Endothelial cell of umbilical vein (primary cell): ENCODE measurements at regions not wholly inside any gene's neighbourhood (a gene's known extent, or its start where the extent isn't known, plus 50 kb on each side); places are given as distances from the start of the nearest gene placed in this dataset.

ENCODE experiments used
- BruUV-seq: library from RNA; stranded (reverse); fragments of 400-500 nt; replicated peaks from 2 replicates; lab custom pipeline; 2021; lab: Mats Ljungman, UMichigan
- CTCF ChIA-PET: fragments of 300-600, 350-600 bp; sonication (Branson Sonifier 250); formaldehyde crosslinking; loops from one replicate; lab custom pipeline; 2021; ENCODE audit warnings: antibody characterized with exemption, inconsistent platforms; lab: Charles Lee
- POLR2A ChIA-PET: fragments of 300-600, 350-600 bp; sonication (Branson Sonifier 250); formaldehyde crosslinking; loops from one replicate; lab custom pipeline; 2021; ENCODE audit warnings: antibody characterized with exemption, inconsistent platforms; lab: Charles Lee
- DNase-seq: peaks from one replicate; pipeline ENCODE4 v3.0.0-alpha.2; 2011; ENCODE audit warnings: low read depth, low spot score
- FAIRE-seq: peaks from 2 replicates; lab custom pipeline; 2011; peaks lifted over from hg19 to GRCh38; lab: Jason Lieb, UNC
- H2AFZ ChIP-seq: 2 replicates; pipeline ENCODE4 v1.6.0; 2012; ENCODE audit warnings: low read depth, low read length, control low read depth, inconsistent platforms
- H3K27ac ChIP-seq: 2 replicates; pipeline ENCODE4 v1.5.1; 2011; ENCODE audit warnings: low read depth, mild to moderate bottlenecking, control low read depth, low read length, moderate library complexity; ENCODE audit not compliant: insufficient read depth
- H3K27me3 ChIP-seq, 2 experiments: 2 replicates each; pipeline versions ENCODE4 v1.6.0 to v1.6.1; 2011; ENCODE audit warnings: low read length in 2 of 2, mixed read lengths in 1 of 2; ENCODE audit not compliant: control insufficient read depth in 2 of 2, insufficient read depth in 2 of 2
- H3K36me3 ChIP-seq, 2 experiments: 2 replicates in 1 of 2; 3 replicates in 1 of 2; pipeline ENCODE4 v1.5.1; 2011; ENCODE audit warnings: low read length in 2 of 2, mild to moderate bottlenecking in 1 of 2, moderate library complexity in 1 of 2; ENCODE audit not compliant: control insufficient read depth in 2 of 2, insufficient read depth in 2 of 2; ENCODE audit errors: extremely low read depth in 1 of 2
- H3K4me1 ChIP-seq: 3 replicates; pipeline ENCODE4 v1.5.1; 2011; ENCODE audit warnings: mild to moderate bottlenecking, low read length; ENCODE audit not compliant: control insufficient read depth, insufficient read depth; ENCODE audit errors: extremely low read depth
- H3K4me2 ChIP-seq: 2 replicates; pipeline ENCODE4 v1.6.1; 2011; ENCODE audit warnings: low read length, control low read depth, mixed read lengths; ENCODE audit not compliant: insufficient read depth
- H3K4me3 ChIP-seq, 3 experiments: fragments of 200-600 bp in 1 of 3; sonication (generic), shearing (Covaris generic) in 1 of 3; replicated peaks in 1 of 3; 2 replicates each; pipeline ENCODE4 v1.5.1; 2011 to 2016; ENCODE audit warnings: control low read depth in 3 of 3, low read length in 3 of 3, mild to moderate bottlenecking in 2 of 3, inconsistent platforms in 1 of 3, low read depth in 1 of 3, moderate library complexity in 1 of 3; ENCODE audit not compliant: insufficient read depth in 1 of 3
- H3K79me2 ChIP-seq: 2 replicates; pipeline ENCODE4 v1.6.0; 2012; ENCODE audit warnings: low read length, inconsistent platforms; ENCODE audit not compliant: control insufficient read depth, insufficient read depth
- H3K9ac ChIP-seq: replicated peaks from 2 replicates; pipeline ENCODE3; 2011; ENCODE audit warnings: low read length, control low read depth; ENCODE audit not compliant: insufficient read depth; ENCODE audit errors: extremely low read depth
- H3K9me1 ChIP-seq: replicated peaks from 3 replicates; pipeline ENCODE4 v1.6.0; 2011; ENCODE audit warnings: mild to moderate bottlenecking, low read length; ENCODE audit not compliant: control insufficient read depth, insufficient read depth; ENCODE audit errors: extremely low read depth
- H3K9me3 ChIP-seq: replicated peaks from 2 replicates; pipeline ENCODE4 v1.5.1; 2012; ENCODE audit warnings: low read length, inconsistent platforms; ENCODE audit not compliant: control insufficient read depth, insufficient read depth
- H4K20me1 ChIP-seq: replicated peaks from 2 replicates; pipeline ENCODE3; 2011; ENCODE audit warnings: mild to moderate bottlenecking, low read length; ENCODE audit not compliant: control insufficient read depth, insufficient read depth; ENCODE audit errors: extremely low read depth
- CTCF ChIP-seq, 2 donors: IDR thresholded peaks; 1 replicate in 1 of 2; 2 replicates in 1 of 2; pipeline ENCODE4 v1.5.1; 2011; ENCODE audit warnings: low read length in 2 of 2, mild to moderate bottlenecking in 2 of 2, moderate library complexity in 2 of 2, control low read depth in 1 of 2, inconsistent platforms in 1 of 2, low read depth in 1 of 2; ENCODE audit not compliant: insufficient read depth in 1 of 2; ENCODE audit errors: extremely low read depth in 1 of 2
- FOS ChIP-seq: IDR thresholded peaks from 2 replicates; pipeline ENCODE4 v1.6.1; 2011; ENCODE audit warnings: mild to moderate bottlenecking, low read length, moderate library complexity, borderline replicate concordance; ENCODE audit not compliant: insufficient read depth
- GATA2 ChIP-seq: IDR thresholded peaks from 2 replicates; pipeline ENCODE4 v1.7.0; 2011; ENCODE audit warnings: low read depth, mild to moderate bottlenecking, moderate library complexity, mixed read lengths, low read length; ENCODE audit not compliant: insufficient read length, insufficient read depth
- JUN ChIP-seq: IDR thresholded peaks from 2 replicates; pipeline ENCODE4 v1.6.1; 2011; ENCODE audit warnings: borderline replicate concordance, low read depth; ENCODE audit not compliant: insufficient read length, insufficient read depth
- POLR2AphosphoS5 ChIP-seq: IDR thresholded peaks from 2 replicates; pipeline ENCODE4 v1.6.1; 2012; ENCODE audit warnings: low read depth, mild to moderate bottlenecking, control low read depth, low read length, moderate library complexity; ENCODE audit not compliant: insufficient read depth
- dilution Hi-C: fragments of 300-500 bp; cut with MboI; formaldehyde crosslinking; loops from one replicate; pipeline ENCODE4 v1.15.0; 2019; ENCODE audit warnings: low sequenced_read_pairs; ENCODE audit not compliant: extremely low pct_ligation_motif_present
- intact Hi-C: fragments of 100-400 bp; cut with micrococcal nuclease; formaldehyde crosslinking; loops from one replicate; pipeline ENCODE4 v1.10.0; 2022

- Histone ChIP-seq H3K9ac (no peak overlapping the region), H3K4me3 (no peak overlapping the region), H3K4me1 (no peaks in the 10 kb centered on the region), H3K27me3 (no peaks in the 10 kb centered on the region), H2AFZ (no peak overlapping the region), H3K9me1 (no peaks in the 10 kb centered on the region), H3K9me3 (no peaks in the 10 kb centered on the region), H3K27ac (no peak overlapping the region), H4K20me1 (no peaks in the 10 kb centered on the region), H3K36me3 (no peaks in the 10 kb centered on the region), H3K79me2 (no peaks in the 10 kb centered on the region), H3K4me2 (no peak overlapping the region)
- dilution Hi-C loops (no loop called here), intact Hi-C loops (no loop called here)
- FAIRE-seq (no peak), DNase-seq (peak; percentile 2)
- no TSS peak for BruUV-seq
- TF ChIP-seq CTCF (IDR thresholded peaks at IDR 0.05; ENCODE audit: extremely low read depth in 1 of 2, insufficient read depth in 1 of 2, low read depth in 1 of 2, low read length in 2 of 2) (peak in 1 of 2 donors; percentile 7), POLR2AphosphoS5 (no peak)
- ChIA-PET CTCF (interaction anchor here (0.6 to 9.1 kb wide), 10 partner anchors 8 to 524 kb away, joined by 3 to 373 read pairs (median 4); partner anchors contain the start of gene GADD45G), POLR2A (no interaction called here)
Measured at GRCh38 chr9:90099262-90099963, 494.6 kb downstream of the GADD45G start.

GRCh38 chr9:90100014-90100413, 495.2 kb downstream of the GADD45G start:
- no peaks in the 10 kb centered on the region for H3K36me3 ChIP-seq
- no peaks in the 10 kb centered on the region for H3K9me1 ChIP-seq
- DNase-seq, result no peak
- no peak overlapping the region for H3K9ac ChIP-seq
- H4K20me1 ChIP-seq, result no peaks in the 10 kb centered on the region
- H2AFZ ChIP-seq, result no peak overlapping the region
- POLR2A ChIA-PET, result no interaction called here
- BruUV-seq, result no TSS peak
- FAIRE-seq, result no peak
- H3K4me1 ChIP-seq, result no peaks in the 10 kb centered on the region
- TF ChIP-seq JUN, result no peak
- TF ChIP-seq FOS, result no peak
- no peak for TF ChIP-seq CTCF (IDR thresholded peaks at IDR 0.05; ENCODE audit: extremely low read depth in 1 of 2, insufficient read depth in 1 of 2, low read depth in 1 of 2, low read length in 2 of 2)
- no peak for TF ChIP-seq GATA2
- TF ChIP-seq POLR2AphosphoS5, result no peak
- intact Hi-C loops (loop anchor here (10.0 kb wide), 2 partner anchors 125 to 185 kb away; no protein-coding TSS in a partner anchor), dilution Hi-C loops (no loop called here)
- H3K4me3 ChIP-seq, result no peak overlapping the region
- H3K27ac ChIP-seq, result no peak overlapping the region
- no peaks in the 10 kb centered on the region for H3K27me3 ChIP-seq
- no peaks in the 10 kb centered on the region for H3K9me3 ChIP-seq
- H3K4me2 ChIP-seq, result no peak overlapping the region
- H3K79me2 ChIP-seq, result no peaks in the 10 kb centered on the region
- CTCF ChIA-PET, result interaction anchor here (0.6 to 9.1 kb wide), 10 partner anchors 7 to 525 kb away, joined by 3 to 373 read pairs (median 4); partner anchors contain the start of gene GADD45G
